Tibial nerve (tissue), 3 donors: ENCODE measurements at regions not wholly inside any gene's neighbourhood (a gene's known extent, or its start where the extent isn't known, plus 50 kb on each side); places are given as distances from the start of the nearest gene placed in this dataset.

Source experiments
- EP300 ChIP-seq, 2 donors: sonication (generic); formaldehyde crosslinking; IDR thresholded peaks; one replicate each; pipeline ENCODE4 v1.6.1; 2017; ENCODE audit warnings: antibody characterized with exemption in 2 of 2, mild to moderate bottlenecking in 1 of 2
- POLR2A ChIP-seq, 2 donors: fragments of 450-650 bp; IDR thresholded peaks; one replicate each; pipeline ENCODE4 v1.6.1; 2017; ENCODE audit warnings: antibody characterized with exemption in 2 of 2, mild to moderate bottlenecking in 2 of 2, moderate library complexity in 2 of 2

DNA sequence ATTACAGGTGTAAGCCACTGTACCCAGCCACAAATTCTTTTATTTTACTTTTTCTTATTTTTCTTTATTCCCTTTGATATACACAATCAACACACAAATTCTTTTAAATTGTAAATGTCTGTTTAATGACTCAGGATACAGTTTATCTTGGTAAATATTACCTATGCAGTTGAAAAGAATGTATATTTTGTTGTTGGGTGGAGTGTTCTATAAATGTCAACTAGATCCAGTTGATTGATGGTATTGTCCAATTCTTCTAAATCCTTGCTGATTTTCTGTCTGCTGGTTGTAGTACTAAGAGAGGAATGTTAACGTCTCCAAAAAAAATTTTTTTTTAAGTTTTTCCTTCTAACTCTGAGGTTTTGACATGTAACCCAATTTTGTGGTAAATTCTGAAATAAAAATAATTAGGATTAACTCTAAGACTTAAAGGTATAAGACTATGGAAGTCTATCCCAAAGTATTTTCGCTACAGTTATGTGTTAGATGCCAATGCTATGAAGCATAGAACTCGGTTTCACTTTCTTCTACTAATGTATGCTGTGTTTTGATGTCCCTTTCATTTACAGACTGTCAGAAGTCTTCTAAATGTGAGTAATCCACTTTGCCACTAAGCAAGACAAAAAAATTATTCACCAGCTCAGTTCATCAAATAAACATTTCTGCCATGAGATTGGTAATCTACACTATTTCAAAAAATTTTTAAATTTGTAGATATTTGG, 720.2 kb upstream of the C9orf72 start:
- no peak for TF ChIP-seq EP300 (IDR thresholded peaks at IDR 0.05)
- TF ChIP-seq POLR2A (IDR thresholded peaks at IDR 0.05): no peak
